Occipital lobe (tissue), 1 donor: ENCODE measurements at regions not wholly inside any gene's neighbourhood (a gene's known extent, or its start where the extent isn't known, plus 50 kb on each side); places are given as distances from the start of the nearest gene placed in this dataset.

Experiments used
- DNase-seq: peaks from one replicate; lab custom pipeline; 2025; lab: John Stamatoyannopoulos, UW

DNA sequence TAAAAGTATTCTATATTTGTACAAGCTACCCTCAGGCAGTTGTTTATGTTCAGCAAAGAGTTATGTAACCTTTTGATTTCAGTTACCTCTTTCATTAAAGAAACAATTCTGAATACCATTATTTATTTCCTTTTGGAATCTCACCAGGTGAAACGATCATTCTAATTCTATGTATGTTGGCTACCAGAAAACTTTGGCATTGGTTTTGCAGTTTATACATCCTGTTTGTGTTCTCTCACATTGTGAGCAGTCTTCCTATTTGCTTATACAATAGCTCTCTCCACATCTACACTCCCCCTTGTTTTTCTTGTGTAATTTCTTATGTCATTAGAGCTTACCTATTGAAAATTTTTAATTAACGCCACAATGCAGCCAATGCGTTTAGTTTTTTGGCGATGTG lies 276.0 kb upstream of the MPDZ start:
- no peak for DNase-seq

DNA sequence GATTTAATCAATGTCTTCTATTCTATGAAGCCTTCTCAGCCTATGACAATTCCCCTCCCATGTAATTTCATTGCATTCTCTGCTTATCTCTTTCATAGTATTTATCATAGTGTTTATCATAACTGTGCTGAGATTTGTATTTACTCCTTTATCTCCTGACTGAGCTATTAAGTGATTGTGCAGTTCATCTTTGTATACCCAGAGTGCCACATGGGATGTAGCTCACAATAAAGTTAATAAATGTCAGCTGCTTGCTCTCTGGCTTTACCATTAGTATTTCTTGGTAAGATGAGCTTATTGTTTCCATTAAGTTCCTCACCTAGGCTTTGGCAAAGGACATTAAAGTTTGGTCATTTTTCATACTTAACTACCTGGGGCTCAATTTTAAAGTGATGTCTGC lies 275.1 kb upstream of the MPDZ start:
- DNase-seq = no peak

DNA sequence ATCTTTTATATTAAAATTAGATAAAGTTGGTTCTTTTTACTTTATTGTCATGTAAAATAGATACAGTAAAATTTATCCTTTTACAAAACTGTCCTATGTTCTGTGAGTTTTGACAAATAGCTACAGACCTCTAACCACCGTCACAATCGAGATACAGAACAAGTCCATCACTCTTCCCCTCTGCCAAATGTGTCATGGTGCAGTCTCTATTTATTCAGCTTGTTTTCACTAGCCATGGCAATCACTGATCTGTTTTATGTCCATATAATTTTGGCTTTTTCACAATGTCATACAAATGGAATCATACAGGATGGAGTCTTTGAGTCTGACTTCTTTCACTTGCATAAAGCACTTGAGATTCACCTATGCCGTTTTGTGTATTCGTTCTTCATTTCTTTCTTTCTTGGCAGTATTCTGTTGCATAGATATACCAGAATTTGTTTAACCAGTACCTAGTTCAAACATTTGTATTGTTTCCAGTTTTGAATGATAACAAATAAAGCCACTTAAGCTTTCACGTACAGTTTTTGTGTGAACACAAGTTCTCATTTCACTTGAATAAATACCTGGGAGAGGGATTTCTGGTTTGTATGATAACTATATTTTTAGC lies 273.2 kb upstream of the MPDZ start:
- no peak for DNase-seq

DNA sequence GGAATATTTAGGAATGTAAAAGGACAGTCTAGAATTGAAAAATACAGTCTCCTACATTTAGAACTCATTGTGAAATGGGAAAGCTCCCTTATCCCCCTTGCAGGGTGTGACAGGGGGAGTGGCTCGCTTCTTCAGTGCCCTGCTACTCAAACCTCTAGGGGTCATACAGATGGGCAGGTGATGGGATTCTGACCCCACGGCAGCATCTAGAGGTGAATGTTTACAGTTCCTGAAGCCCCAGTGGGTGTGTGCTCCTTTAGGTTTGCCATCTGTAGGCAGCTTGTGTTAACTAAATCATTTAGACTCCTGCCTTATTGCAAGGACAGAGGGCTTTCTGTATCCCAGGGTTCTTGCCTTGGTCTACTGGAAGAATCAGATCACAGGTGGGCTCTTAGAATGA lies 271.0 kb upstream of the MPDZ start:
- DNase-seq = no peak

DNA sequence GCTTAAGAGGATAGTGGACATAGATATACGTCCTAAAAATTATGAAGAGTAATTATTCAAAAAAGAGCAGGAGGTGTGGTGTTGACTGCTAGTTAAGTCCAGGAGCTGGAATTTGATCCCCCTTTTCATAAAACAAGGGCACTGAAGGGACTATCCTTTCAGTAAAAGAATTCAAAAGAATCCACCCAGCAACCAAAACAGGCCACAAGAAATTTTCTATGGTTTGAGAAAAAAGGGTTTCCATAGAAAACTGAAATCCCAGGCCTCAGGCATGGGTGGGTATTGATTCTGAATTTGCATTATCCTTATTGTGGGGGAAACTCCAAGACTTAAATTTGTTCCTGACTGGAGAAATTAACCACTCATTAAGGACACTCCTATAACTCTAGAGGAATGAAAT lies 269.0 kb upstream of the MPDZ start:
- DNase-seq = no peak

DNA sequence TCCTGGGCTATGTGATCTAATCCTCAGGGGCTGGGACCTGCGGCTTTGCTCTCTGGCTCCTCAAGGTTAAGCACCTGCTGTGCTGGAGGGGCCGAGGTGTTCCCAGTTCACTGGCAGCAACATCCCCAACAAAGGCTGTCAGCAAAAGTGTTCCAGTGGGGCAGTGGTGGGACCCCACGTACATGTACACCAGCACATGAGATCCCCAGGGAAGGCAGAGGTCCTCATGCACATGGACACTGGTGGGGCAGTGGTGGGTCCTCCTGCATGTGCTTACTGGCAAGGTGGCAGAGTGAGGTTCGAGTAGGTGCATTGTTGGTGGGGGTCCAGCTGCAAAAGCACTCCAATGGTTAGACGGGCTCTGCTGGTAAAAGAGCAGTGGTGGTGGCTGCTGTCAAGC lies 255.6 kb upstream of the MPDZ start:
- no peak for DNase-seq

DNA sequence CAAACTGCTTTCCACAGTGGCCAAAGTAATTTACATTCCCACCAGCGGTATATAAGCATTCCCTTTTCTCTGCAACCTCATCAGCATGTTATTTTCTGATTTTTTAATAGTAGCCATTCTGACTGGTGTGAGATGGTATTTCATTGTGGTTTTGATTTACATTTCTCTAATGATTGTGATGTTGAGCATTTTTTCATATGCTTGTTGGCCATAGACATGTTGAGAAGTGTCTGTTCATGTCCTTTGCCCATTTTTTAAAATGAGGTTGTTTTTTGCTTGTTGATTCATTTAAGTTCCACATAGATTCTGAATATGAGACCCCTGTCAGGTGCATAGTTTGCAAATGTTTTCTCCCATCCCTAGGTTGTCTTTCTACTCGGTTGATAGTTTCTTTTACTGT lies 254.5 kb upstream of the MPDZ start:
- no peak for DNase-seq

DNA sequence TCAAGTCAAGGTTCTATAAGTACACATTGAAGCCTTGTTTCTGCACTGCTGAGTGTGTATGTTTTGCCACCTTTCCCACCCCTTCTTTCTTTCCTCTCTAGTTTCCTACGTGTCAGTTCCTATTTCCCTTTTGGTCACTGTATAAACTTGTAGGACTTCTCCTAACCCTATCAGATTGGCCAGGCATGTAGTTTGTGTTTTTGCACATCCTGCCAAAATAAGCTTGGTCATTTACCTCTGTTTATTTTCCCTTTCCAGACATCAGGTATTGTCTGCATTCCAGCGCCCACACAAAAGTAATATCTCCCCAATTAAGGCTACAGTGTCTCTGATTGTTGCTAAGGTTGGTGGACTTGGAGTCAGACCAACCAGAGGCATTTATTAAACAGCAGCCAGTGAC lies 252.9 kb upstream of the MPDZ start:
- DNase-seq = no peak

DNA sequence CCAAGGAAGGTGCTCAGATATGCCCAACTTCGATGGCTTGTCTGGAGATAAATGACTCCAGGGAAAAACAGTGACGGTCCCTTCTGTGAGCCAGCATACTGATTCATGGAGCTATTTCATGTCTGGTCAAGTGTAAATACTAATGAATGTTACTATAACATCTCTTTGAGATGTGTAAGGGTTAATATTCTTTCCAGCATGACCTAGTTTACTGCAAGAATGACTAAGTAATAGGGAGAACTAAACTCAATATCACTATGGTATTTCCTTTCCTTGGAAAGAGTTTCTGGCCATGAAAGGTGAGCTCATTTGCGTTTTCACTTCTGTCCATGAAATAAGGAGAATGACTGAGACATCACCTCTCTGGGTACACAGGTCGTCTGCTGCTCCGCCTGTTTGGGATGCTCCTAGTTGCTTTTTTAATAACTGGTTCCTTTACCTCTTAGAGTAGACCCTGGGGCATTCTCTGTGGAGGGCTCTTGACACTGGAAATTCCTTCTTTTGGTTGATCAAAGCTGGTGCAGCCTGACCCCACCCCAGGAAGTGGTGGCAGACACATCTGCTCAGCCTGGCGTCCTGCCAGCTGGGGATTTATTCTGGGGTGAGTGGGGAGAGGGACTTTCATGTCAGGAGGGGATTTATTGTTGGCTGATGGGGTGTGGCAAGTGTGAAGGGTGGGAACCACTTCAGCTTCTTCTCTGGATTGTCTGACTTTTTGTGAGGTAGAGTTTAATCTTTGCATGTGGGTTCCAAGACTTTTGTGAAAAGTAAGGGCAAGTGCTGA lies 250.0 kb upstream of the MPDZ start:
- no peak for DNase-seq

DNA sequence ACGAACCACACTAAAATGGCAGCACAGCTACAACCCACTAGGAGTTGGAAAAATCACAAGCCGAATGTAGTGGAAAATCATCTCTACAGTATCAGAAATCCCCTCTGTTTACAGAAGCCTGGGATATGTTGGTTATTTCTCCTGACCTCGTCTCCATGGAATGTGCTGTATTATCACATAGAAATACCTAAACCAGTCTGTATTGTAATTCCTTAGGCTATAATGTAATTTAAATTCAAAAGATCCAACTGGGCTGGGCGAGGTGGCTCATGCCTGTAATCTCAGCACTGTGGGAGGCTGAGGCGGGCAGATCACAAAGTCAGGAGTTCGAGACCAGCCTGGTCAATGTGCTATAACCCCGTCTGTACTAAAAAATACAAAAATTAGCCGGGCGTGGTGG lies 244.8 kb upstream of the MPDZ start:
- DNase-seq = no peak

DNA sequence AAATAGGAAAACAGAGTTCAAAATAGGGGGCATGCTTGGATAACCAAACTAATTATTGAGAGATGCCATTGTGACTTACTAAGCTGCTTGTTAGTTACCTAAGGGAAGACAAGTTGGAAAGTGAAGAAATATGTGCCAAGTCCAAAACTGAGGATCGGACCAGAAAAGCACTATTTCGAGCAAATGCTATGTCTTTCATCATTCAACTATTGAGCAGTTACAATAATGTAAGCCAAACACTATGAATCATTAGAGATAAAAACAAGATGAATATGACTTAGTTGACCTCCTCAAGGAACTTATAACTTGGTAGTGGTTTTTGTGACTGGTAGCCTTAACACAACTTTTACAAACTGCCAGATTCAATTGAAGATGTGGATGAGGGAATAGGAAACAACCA lies 240.6 kb upstream of the MPDZ start:
- no peak for DNase-seq

DNA sequence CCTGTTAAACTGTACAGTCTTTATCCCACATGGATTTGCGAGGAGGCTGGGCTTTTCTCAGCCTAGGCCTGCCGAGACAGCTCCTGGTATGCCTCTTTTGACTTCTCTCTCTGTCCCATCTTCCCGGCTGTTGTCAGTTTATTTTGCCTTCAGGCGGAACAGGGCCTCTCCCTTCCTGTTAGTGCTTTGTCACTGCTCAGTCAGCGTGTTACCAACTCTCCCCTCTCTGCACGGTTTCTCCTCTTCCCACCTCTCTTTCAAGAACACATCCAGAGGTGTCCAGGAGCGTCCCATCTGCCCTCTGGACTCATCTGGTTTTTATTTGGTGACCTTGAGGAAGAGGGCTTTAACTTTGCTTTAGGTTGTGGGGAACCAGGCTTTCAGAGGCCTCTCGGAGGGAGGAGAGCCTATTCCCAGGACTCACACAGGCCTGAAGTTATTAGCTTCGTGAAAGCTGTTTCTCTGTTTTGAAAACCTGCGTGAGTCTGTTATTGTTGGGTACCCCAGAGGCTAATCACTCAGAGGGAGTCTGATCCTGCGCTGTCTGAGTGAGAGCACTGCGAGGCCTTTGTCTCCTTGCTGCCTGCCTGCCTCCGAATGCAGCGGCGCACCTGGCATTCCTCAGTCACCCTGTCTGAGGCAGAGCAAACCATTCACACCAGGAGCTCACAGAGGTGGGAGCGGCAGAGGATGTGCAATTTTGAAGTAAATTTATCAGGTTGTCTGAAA lies 234.4 kb upstream of the MPDZ start:
- no peak for DNase-seq

DNA sequence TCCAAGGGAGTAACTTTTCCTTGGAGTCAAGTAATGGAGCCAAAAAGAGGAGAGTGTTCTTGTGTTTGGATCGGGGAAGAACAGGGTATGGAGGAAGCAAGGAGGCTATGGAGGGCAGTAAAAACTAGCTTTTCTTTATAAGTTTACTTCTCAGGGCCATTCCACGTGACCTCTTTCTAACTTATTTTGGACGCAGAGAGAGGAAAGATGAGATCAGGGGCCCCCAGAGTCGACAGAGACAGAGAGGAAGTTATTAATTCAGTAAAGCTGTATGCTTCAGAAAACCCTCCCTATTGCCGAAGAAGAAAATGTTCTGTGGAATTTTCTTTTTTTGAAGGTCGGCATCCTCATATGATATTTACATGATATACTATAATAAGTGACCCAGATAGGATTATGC lies 233.8 kb upstream of the MPDZ start:
- DNase-seq = no peak

DNA sequence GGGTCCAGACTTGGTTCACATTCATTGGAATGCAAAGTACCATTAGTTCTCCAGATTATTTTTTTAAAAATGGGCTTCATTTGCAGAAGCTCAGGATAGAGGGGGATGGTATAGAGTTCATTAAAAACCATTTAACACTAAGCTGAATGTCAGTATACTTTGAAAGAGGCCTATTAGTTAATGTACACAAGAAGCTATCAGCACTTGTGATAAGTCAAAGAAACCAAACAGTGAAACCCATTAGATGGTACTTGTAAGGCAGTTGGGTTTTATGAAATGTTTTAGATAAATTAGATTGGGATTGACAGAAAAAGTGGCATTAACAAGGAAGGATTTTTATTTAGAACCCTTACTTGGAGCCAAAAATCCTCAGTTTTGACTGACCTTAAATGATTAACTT lies 229.2 kb upstream of the MPDZ start:
- DNase-seq = no peak

DNA sequence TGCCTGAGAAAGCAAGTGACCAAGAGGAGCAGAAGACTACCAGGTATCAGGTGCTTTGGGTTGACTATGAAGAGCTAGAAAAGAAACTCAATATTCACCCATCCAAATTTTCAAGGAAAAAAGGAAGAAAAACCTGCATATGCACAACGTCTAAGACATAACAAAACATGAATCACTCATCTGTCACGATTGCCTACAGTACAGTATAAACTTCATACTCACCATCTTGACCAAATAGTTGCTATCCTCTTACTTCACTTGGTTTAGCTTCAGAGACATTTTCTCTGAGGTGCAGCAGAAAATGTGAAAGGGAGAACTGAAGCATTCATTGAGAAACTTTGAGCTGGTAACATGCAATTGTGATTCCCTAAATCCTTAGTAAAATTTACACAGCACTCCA lies 228.6 kb upstream of the MPDZ start:
- no peak for DNase-seq

DNA sequence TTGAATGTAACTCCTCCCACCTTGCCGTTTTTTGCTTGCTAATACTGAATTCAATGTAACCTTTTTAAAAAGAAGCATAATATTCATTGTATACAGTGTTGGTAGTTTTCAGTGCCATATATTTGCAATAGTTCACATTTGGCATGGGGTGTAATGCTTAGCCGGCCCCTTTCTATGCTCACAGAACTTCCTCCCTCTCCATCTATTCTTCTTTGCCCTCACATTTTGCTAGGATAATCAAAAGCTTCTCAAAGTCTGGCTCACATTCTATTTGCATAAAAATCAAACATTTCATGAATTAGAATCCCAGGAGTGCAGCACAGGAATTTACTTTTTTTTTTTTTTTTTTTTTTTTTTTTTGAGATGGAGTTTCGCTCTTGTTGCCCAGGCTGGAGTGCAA lies 226.3 kb upstream of the MPDZ start:
- no peak for DNase-seq

DNA sequence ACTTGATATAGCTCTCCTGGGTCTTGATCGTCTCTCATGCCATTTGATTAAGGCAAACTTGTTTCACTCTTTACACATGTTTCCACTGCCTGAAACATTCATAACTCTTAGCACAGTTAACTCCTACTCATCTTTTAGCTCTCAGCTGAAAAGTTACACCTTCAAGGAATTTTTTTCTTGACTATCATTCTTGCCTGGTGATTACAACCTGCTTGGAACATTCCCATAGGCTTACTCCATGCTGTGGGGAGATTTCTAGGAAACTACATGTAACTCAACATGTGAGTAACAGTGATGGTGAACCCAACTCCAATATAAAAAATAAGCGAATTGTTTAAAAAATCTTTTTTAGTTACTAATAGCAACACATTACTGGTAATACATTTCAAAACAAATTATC lies 224.1 kb upstream of the MPDZ start:
- DNase-seq = no peak

DNA sequence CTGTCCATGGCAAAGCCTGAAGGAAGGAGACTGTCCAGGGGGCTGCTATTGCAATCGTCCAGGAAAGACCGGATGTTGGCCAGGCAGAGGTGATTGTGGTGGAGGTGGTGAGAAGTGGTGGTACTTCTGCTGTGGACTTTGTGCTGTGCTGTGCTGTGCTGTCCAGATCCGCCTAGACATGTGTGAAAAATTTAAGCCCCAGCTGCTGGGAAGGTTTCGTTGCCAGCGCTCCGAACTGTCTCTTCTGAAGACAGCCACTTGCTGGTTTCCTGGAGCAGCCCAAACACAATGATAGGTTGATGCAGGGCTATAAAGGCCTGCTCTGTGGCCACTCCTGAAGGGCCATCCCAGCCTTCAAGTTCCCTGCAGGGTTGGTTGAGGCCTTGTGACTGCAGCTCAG lies 223.0 kb upstream of the MPDZ start:
- DNase-seq = no peak

DNA sequence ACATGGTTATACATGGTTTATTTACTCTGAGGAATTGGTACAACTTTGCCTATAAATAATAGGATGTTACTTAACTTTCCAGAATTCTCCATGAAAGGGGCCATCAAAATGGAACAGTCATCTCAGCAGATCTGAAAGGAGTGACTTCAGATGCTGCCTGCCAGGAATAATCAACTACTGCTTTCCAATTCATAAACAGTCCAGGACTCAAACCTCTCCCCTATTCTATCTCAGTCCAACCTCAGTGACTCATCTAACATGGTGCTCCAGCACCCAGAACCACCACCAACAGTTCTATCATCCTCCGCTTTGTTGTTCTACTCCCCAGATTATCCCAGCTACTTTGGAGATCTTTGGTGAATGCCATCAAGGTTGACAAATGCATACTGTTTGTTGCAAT lies 221.5 kb upstream of the MPDZ start:
- no peak for DNase-seq

DNA sequence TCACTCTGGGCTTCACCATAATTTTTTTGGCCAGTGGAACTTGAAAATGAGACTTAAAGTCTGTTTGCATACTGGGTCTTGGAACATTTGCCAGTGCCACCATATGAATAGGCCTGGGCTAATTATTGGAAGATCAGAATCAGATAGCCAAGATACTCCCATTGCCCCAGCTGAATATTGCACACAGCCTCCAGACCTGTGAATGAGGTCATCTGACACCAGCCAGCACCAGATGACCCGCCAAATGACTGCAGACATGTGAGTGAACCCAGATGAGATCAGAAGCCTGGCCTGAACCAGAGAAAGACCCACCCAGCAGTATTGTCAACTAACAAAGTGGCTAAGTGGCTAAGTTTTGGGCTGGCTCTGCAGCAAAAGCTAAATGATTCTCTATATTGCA lies 220.5 kb upstream of the MPDZ start:
- no peak for DNase-seq

DNA sequence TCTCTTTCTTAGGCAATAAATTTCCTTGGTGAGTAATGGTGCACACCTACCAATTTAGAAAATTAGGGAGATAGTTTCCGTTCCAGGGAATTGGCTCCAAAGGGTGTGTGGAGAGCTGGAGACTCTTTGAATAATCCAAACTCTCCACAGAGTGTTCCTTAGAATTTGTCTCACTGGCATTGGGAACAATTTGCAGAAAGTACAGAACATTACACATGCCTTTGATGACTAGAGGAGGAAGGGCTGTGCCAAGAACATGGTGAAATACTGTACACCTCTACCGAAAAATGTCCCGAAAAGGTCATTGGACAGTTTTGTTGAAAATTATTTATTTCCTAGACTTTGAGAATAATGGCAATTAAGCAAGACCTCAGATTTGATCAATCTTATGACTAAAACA lies 214.2 kb upstream of the MPDZ start:
- DNase-seq = no peak

DNA sequence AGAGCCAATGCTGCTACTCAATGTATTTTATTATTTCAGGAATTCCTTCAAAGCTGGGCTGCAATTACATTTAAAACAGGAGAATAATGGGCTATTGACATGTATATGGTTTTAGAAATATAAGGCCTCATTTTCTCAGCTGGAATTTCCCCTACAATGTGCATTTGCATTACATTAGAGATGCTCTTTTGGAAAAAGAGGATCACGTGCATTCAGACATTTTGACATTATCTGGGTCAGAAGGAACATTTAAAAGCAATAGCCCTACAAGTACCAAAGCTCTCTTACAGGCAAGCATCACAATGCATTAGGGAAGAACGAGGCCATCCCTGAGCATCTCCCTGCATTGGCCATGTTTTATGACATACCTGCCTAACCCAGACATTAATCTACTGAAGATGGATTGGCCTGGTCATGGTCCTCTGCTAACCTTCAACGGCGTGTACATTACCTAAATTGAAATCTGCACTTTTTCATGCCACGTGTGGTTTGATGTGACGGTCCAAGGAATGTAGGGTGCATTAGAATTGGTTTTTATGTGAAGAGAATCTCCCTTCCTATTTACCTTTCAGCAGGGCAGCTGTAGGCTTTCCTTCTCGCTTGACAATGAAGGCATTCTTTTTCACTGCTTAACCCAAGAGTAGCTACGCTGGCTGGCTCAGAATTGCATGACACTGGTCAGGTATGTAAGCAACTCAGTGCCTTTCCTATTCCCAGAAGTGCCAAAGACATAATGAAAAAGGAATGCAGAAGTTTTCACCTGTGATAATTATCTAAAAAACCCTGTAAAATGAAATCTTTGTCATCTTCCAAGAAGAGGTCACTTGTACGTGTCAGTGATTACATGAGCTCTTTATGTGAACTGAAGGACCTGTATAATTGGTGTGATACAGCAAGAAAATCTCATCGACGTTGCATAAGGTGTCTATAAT lies 212.3 kb upstream of the MPDZ start:
- DNase-seq = no peak
